ENCODE measurements at regions not wholly inside any gene's neighbourhood (a gene's known extent, or its start where the extent isn't known, plus 50 kb on each side); places are given as distances from the start of the nearest gene placed in this dataset.

DNA sequence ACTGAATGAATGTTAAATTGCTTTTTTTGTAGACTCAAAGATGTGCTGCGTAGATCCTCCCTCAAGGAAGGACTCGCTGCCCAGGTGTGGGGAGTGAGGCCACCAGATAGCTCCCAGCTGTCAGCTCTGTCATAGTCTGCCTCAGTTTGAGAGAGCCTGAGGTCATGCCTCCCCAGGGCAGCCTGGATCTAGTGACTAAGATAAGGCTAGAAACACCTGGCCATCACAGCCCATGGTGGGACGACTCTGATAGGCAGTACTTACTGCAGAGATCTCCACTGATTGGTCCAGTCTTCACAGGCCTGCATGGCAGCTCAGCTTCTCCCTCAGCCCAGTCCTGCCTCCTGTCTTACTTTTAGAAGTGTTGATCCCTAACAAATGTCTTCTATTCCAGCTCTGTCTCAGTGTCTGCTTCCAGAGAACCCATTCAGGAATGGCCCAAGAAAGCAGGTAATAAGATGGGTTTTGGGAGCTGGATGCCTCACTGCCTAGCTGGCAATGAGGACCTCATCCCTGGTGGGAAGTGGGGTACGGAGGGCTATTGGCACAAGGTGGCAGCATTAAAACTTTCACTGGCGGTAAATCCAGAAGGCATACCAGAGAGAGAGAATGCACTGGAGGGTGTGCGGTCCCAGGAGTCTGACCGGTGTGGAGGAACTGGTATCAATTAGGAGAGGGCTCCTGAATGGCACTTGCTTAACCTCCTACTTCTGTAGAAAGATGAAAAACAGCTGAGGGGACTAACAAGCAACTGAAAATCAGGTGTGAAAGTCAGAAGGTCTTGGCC is 55.3 kb upstream of the GPR37L1 start:
- DNase-seq = peak; percentile 71

- DNase-seq = no peak
Observed at GRCh38 chr1:202068596-202068995, 54.1 kb upstream of the GPR37L1 start.

DNA sequence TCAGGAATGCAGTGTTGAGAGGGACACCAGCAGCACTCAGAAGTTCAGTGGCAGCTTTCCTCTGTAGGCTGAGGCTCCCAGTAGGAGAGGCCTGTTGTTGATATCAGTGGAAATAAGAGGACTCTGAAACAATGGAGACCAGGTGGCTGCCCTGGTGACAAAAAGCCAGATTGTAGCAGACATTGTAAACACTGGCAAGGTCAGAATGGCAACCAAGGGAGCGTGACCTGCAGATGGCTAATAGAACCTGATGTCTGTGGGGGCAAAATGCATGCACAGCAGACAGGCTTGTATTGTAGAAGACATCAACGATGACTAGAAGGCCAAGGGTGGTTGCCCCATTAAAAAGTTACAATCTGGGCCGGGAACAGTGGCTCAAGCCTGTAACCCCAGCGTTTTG is 53.1 kb upstream of the GPR37L1 start:
- DNase-seq = peak; percentile 96

- no peak for DNase-seq
Observed at GRCh38 chr1:202072211-202072765, 50.4 kb upstream of the GPR37L1 start.
